22Rv1 (cell line): ENCODE measurements at regions not wholly inside any gene's neighbourhood (a gene's known extent, or its start where the extent isn't known, plus 50 kb on each side); places are given as distances from the start of the nearest gene placed in this dataset.
A peak's percentile ranks its signal among the peaks of the same experiment; 100 is the strongest.

Source experiments
- H3K27ac ChIP-seq: fragments of 450-650 bp; 2 replicates; pipeline ENCODE4 v1.5.1; 2017
- ZFX ChIP-seq: fragments of 450-650 bp; IDR thresholded peaks from 2 replicates; pipeline ENCODE4 v1.6.1; 2017; ENCODE audit warnings: antibody characterized with exemption, borderline replicate concordance
- TF ChIP-seq, protein P1 (sequence below): fragments of 450-650 bp; IDR thresholded peaks from 2 replicates; pipeline ENCODE4 v1.5.1; 2017; ENCODE audit warnings: mild to moderate bottlenecking

DNA sequence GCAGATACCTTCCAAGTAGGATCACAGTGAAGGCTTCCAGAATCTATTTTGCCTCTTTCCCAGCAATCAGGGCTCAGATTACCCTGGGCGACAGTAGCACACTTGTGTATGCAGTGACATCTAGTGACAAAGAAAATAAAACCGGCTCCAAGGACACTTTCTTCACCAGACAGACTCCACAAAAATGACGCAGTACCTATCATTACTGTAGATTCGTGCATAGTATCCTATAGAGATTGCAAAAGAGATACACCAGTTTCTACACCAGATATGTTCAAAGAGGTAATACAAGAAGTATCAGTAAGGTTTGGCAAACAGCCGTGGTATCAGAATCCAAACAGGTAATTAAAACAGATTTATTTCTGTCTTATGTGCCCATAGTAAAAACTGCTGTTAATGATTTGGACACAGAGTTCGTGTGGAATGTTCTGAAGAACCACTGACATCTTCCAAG lies 600.4 kb upstream of the JAG1 start:
- H3K27ac ChIP-seq, result no peak overlapping the region
- TF ChIP-seq ZFX, result no peak
- TF ChIP-seq, protein P1, sequence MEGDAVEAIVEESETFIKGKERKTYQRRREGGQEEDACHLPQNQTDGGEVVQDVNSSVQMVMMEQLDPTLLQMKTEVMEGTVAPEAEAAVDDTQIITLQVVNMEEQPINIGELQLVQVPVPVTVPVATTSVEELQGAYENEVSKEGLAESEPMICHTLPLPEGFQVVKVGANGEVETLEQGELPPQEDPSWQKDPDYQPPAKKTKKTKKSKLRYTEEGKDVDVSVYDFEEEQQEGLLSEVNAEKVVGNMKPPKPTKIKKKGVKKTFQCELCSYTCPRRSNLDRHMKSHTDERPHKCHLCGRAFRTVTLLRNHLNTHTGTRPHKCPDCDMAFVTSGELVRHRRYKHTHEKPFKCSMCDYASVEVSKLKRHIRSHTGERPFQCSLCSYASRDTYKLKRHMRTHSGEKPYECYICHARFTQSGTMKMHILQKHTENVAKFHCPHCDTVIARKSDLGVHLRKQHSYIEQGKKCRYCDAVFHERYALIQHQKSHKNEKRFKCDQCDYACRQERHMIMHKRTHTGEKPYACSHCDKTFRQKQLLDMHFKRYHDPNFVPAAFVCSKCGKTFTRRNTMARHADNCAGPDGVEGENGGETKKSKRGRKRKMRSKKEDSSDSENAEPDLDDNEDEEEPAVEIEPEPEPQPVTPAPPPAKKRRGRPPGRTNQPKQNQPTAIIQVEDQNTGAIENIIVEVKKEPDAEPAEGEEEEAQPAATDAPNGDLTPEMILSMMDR, result peak; percentile 70

- TF ChIP-seq, protein P1, result no peak
- no peak for TF ChIP-seq ZFX
- H3K27ac ChIP-seq, result no peak overlapping the region
These were observed 601.9 kb upstream of the JAG1 start for GRCh38 chr20:11275740-11276139.

GRCh38 chr20:11277170-11277569 lies 603.4 kb upstream of the JAG1 start:
- TF ChIP-seq ZFX, result no peak
- TF ChIP-seq, protein P1, result no peak
- H3K27ac ChIP-seq, result no peak overlapping the region

GRCh38 chr20:11277858-11278257 lies 604.1 kb upstream of the JAG1 start:
- H3K27ac ChIP-seq, result no peak overlapping the region
- TF ChIP-seq ZFX, result no peak
- TF ChIP-seq, protein P1, result no peak

- H3K27ac ChIP-seq, result no peak overlapping the region
- TF ChIP-seq, protein P1, result no peak
- TF ChIP-seq ZFX, result no peak
These were observed 604.7 kb upstream of the JAG1 start for GRCh38 chr20:11278461-11278860.

DNA sequence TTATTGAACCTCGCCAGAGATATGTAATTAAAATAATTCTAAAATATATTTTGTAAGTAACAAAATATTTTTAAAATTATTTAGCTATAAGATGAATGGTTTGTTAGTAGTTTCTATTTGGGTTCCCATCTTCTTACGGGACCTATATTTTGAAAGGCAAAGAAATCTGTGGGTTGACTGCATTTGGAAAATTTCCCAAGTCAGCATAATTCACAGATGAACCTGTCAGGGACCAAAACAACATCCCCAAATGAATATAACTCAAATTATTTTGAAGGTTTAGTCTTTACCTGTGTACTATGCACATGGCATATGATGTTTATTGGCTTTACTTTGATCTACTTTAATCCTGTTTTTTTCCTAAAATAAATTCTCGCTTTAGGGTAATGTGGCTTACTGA lies 607.4 kb upstream of the JAG1 start:
- no peak overlapping the region for H3K27ac ChIP-seq
- TF ChIP-seq ZFX, result no peak
- TF ChIP-seq, protein P1, result no peak

GRCh38 chr20:11281768-11282167 lies 608.0 kb upstream of the JAG1 start:
- TF ChIP-seq, protein P1, result no peak
- no peak overlapping the region for H3K27ac ChIP-seq
